DMS 273 (cell line): ENCODE measurements at regions not wholly inside any gene's neighbourhood (a gene's known extent, or its start where the extent isn't known, plus 50 kb on each side); places are given as distances from the start of the nearest gene placed in this dataset.
"Not testable (repeated sequence)": the region's sequence is repeated elsewhere in the genome, so short reads cannot be mapped to it uniquely, and the experiment has no call there.

Source experiments
- DNase-seq: peaks from one replicate; lab custom pipeline; 2025; ENCODE audit not compliant: unreplicated experiment; lab: John Stamatoyannopoulos, UW

DNA sequence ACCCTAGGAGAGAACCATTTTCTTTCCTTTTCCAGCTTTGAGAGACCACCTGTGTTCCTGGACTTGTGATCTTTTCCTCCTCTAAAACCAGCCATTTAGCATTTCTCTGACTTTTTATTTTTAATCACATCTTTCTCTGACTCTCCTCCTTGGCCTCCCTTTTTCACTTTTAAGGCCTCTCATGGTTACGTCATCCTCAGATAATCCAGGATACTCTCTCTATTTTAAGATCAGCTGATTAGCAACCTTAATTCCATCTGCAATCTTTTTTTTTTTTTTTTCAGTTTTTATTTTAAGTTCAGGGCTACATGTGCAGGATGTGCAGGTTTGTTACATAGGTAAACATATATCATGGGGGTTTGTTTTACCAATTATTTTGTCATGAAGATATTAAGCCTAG lies 54.0 kb downstream of the RFPL4B start:
- no peak for DNase-seq

DNA sequence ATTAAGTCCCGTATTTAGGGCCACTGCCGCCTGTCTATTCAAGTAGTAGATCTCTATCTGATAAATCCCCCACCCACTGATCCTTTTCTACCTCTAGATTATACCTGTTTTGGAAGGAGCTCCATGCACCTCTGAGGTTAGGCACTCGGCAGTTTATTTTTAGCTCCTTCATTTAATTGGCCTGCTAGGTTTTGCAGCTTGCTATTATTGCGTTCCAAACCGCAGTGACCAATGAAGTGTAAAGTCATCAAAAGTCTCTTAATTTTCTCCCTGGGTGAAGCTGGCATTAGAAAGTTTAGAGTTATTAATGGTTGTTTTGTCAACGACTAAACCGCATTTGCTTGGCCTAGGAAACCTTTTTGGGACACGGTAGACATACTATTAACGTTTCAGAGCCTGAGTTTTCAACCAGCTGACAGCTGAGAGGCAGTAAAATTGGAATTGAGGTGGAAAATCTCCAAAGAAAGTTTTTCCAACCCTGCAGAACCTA lies 60.0 kb downstream of the RFPL4B start:
- DNase-seq = no peak

DNA sequence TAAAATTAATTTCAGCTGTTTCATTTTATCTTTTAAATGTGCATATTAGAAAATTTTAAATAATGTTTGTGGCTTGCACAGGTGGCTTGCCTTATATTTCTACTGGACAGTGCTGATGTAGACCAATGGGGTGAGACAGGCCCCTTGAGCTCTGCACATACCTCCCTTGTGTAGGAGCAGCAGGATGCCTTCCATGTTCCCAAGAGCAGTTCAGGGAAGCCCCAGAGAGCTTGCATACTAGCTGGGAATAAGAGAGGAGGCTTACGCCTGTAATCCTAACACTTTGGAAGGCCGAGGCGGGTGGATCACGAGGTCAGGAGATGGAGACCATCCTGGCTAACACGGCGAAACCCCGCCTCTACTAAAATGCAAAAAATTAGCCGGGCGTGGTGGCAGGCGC lies 61.4 kb downstream of the RFPL4B start:
- no peak for DNase-seq

DNA sequence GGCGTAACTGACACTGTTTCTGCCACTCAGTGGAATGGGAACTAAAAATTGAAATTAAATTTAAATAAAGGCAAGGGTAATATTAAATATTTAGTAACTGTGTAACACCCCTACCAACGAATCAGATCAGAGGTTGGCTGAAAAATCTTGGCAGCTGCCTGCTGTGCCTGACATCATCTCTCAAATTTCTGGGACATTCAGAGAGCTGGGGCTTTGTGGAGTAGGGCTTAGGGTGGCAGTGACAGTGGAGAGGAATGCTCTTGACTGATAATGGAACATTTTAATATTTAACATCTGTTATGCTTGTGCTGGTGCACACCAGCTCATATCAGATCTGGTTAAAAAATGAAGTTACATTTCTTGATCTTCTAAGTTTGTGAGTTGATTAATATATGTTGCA lies 62.2 kb downstream of the RFPL4B start:
- peak; percentile 26 for DNase-seq

DNA sequence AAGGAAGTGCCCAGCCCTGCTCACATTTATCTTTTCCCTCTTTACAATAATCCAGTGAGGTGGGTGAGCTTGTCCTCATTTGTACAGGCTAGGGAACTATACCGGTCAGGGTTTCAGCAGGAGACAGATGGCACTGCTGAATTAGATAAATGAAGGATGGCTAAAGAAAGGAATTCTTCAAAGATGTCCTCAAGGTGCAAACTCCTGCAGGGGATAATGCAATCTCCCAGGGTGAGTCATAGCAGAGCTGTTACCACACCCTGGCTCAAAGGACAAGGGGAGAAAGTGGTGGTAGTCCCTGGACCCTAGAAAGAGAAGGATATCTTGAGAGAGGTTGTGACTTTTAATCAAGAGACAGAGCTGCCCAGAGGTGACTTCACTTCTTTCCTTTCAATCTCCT lies 66.7 kb downstream of the RFPL4B start:
- peak; percentile 3 for DNase-seq

DNA sequence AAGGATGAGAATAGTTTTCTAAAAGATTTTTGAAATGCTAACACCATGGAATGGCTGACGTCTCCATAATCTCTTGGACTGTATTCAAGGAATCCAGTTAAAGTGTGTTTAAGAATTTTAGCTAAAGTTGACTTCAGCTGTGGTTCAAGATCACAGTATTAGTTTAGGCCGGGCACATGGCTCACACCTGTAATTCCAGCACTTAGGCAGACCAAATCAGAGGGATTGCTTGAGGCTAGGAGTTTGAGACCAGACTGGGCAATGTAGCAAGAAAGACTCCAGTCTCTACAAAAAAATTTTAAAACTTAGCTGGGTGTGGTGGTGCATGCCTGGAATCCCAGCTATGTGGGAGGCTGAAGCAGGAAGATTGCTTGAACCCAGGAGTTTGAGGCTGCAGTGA lies 68.2 kb downstream of the RFPL4B start:
- DNase-seq = no peak

DNA sequence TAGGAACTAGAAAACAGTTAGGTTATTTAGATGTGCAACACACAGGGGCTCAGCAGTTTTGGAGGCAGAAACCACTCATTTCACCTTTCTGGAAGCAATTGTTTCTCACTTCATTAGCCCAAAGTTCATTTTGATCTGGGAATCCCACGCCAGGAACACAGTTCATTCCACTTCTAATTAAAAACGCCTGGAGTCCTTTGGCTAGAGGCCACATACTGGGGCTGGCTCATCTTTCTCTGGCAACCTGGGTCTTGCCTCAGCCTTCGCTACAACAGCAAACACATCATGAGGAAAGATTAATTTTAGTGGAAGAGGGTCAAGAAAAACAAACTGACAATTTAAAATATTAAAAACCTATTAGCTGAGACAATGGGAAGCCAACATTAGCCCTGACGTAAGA lies 69.7 kb downstream of the RFPL4B start:
- DNase-seq = no peak

GRCh38 chr6:112427011-112427410 lies 79.9 kb downstream of the RFPL4B start:
- not testable (repeated sequence) for DNase-seq

- no peak for DNase-seq
These were observed 80.4 kb downstream of the RFPL4B start for GRCh38 chr6:112427499-112427898.

DNA sequence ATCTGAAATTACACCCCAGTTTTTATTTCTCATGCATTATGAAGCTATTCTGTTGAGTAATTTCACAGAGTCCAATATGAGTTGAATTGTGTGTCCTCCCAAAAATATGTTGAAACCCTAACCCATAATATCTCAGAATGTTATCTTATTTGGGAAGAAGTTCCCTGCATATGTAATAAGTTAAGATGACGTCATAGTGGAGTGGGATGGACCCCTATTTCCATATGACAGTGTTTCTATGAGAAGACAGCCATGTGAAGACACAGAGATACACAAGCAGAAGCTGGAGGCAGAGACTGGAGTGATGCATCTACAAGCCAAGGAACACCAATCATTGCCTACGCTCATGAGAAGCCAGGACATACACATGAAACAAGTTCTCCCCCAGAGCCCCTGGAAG lies 81.3 kb downstream of the RFPL4B start:
- no peak for DNase-seq

DNA sequence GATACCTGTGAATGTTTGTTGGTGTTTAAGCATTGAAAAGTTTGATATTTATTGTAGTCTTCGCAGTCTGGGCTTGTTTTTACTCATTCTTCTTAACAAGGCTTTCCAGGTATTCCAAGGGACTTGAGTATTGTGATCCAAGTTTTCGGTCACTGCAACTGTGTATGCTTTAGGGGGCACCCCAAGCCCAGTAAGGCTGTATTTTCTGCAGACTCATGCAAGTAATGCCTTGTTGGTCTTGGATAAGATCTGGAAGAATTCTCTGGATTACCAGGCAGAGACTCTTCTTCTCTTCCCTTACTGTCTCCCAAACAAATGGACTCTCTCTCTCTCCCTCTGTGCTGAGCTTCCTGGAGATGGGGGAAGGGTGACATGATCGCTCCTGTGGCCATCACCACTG lies 82.1 kb downstream of the RFPL4B start:
- peak; percentile 19 for DNase-seq

DNA sequence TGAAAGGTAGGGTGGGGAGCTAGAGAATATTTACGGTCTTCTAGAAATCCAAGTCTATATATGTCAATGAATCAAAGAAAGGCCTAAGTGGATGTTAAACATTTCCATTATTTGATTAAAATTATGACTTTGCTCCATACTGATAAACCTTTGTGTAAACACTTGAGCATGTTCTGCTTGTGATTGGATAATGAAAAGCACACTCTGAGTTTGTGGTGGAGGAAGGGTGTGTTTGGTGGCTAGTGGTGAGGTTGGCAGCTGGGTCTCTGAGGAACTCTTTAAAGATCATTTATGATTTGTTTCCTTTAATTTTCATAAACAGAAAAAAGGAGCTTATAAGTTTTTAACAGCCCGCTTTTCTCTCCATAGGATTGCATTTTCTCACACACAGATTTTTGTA lies 84.7 kb downstream of the RFPL4B start:
- no peak for DNase-seq

DNA sequence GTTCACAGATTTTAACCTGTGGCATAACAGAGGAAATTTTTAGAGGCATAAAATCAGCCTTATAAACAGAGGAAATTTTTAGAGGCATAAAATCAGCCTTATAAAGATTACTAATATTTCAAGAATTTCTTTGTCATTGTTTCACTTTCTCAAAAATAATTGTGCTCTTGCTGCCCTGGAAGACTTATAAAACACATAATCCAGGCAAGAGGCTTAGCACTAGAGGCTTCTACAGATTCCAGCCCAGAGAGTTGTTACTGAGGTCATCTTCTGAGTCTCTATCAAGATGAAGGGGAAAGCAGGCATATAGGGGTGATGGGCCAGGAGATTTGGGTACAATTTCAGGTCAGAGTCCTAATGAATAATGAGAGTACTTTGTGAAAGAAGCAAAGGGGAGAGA lies 85.7 kb downstream of the RFPL4B start:
- no peak for DNase-seq

DNA sequence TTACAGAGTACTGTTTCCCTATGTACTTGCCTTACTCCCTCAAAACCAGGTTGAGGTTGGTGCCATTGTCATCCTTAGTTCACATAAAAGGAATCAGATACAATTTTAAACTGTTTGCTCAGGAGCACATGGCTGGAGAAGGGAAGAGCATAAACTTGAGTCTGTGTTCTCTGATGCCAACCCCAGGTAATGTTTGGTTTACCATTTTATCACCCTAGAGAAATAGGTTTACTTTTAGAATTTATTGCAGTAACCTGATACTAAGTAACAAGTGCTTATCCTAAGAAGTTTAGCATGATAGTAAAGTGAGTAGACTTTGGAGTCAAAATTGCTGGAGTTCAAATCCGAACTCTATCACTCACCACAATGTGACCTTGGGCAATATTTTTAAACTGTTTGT lies 86.3 kb downstream of the RFPL4B start:
- no peak for DNase-seq

DNA sequence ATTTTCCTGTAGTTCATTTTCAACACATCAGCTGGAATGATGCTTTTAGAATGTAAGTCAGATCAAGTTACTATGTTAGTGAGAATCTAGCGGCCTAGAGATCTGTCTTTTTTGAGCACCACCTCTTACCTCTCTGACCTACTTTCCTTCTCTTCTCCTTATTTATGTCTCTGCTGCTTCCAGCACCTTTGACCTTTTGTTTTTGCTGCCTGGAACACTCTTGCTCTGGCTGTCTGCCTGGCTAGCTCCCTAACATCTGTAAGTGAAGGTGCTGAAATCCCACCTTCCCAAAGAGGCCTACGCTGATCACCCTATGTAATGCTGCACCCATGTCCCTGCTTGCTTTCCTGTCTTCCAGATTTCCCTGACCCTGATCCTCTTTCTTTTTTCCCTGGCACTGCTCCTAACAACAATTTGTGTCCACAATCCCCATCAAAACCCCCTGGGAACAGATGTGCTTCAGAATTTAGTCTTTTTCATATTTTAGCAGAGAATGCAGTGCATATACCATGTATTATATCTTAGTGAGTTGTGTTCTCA lies 87.8 kb downstream of the RFPL4B start:
- no peak for DNase-seq

GRCh38 chr6:112437058-112437457 lies 89.9 kb downstream of the RFPL4B start:
- DNase-seq = no peak

GRCh38 chr6:112439010-112439409 lies 91.9 kb downstream of the RFPL4B start:
- no peak for DNase-seq

GRCh38 chr6:112439432-112439831 lies 92.3 kb downstream of the RFPL4B start:
- no peak for DNase-seq

- no peak for DNase-seq
These were observed 94.5 kb downstream of the RFPL4B start for GRCh38 chr6:112441607-112442006.

DNA sequence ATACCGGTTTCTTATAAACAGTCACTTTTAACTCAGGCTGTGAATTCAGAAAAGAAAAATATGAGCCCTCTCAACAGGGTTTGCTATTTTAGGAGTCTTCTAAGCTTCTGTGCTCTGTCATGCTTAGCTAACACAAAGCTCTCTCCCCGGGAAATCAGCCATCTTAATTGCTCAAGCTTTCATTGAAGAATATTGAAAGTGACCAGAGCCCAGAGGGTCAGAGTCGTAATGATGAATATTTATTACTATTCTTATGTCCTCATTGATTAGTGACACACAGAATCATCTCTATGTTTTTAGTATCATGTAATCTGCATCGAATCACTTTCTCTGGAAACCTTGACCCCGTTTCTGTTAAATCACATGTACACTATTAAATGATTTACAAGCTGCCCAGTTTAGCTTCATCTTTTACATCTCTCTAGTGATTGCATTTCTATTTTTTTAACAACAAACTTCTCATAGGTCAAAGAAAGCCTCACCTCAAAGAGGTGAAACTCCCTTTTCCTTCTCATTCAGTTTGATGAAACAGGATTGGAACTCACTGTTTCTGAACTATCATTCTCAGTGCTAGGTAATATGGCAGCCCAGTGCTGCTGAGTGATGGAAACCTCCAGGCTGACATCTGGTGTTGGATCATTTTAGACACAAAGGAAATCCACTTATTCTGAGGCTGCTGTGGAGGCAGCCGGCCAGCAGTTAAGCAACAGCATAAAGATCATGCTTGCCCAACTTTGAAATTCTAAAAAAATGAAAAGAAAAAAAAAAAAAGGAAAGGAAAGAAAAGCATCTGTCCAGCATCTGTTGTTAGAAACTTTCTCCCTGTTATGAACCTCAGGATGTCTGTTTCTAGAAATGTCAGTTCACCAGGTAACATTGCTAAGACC lies 96.3 kb downstream of the RFPL4B start:
- peak; percentile 43 for DNase-seq

- DNase-seq = not testable (repeated sequence)
These were observed 101.7 kb downstream of the RFPL4B start for GRCh38 chr6:112448786-112449185.

DNA sequence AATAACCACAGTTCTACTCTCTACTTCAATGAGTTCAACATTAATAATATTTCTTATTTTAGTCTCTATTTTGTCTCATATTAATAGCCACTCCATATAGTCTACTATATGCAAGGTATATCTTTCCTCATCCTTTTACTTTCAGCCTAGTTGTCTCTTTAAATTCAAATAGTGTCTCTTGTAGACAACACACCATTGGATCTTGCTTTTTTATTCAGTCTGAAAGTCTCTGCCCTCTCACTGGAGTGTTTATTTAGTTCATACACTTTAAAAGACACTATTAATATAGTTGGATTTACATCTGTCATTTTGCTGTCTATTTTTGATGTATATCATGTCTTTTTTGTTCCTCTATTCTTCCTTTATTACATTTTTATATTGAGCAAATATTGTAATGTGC lies 103.5 kb downstream of the RFPL4B start:
- no peak for DNase-seq

- DNase-seq = no peak
These were observed 110.8 kb downstream of the RFPL4B start for GRCh38 chr6:112457886-112458285.
